GM12878 (cell line): ENCODE measurements at regions not wholly inside any gene's neighbourhood (a gene's known extent, or its start where the extent isn't known, plus 50 kb on each side); places are given as distances from the start of the nearest gene placed in this dataset.

Source experiments
- ATAC-seq: fragments of 200-7000 bp; cut with Tn5 transposase; 3 replicates; pipeline ENCODE4 v1.9.1; 2020; ENCODE audit warnings: mild to moderate bottlenecking, moderate library complexity
- BruUV-seq: library from RNA; stranded (reverse); fragments of 400-500 nt; replicated peaks from 2 replicates; lab custom pipeline; 2021; lab: Mats Ljungman, UMichigan
- CTCF ChIA-PET: fragments of 300-600 bp; sonication (Branson Sonifier 250); formaldehyde crosslinking; extraction: SDS; loops from one replicate; lab custom pipeline; 2021; ENCODE audit warnings: inconsistent platforms; lab: Yijun Ruan, JAX
- POLR2A ChIA-PET: fragments of 350-600 bp; formaldehyde crosslinking; extraction: SDS; loops from one replicate; lab custom pipeline; 2021; ENCODE audit warnings: inconsistent platforms; lab: Charles Lee
- RAD21 ChIA-PET: fragments of 300-600 bp; sonication (Branson Sonifier 250); formaldehyde crosslinking; loops from one replicate; lab custom pipeline; 2023; ENCODE audit warnings: antibody characterized with exemption; ENCODE audit not compliant: unreplicated experiment; lab: Charles Lee
- SMC1A ChIA-PET: fragments of 300-600 bp; sonication (Branson Sonifier 250); formaldehyde crosslinking; loops from one replicate; lab custom pipeline; 2023; ENCODE audit not compliant: unreplicated experiment, uncharacterized antibody; lab: Charles Lee
- DNase-seq: peaks from one replicate; pipeline ENCODE4 v3.0.0-alpha.2; 2011; ENCODE audit warnings: low read depth, low spot score
- FAIRE-seq: peaks from 3 replicates; lab custom pipeline; 2011; peaks lifted over from hg19 to GRCh38; lab: Jason Lieb, UNC
- H2AFZ ChIP-seq: 2 replicates; pipeline ENCODE4 v1.6.0; 2011; ENCODE audit warnings: low read depth, low read length, control low read depth; ENCODE audit not compliant: control insufficient read depth
- H3K27ac ChIP-seq: 2 replicates; pipeline ENCODE4 v1.5.1; 2011; ENCODE audit warnings: control low read depth; ENCODE audit not compliant: control insufficient read depth, insufficient read depth
- H3K27me3 ChIP-seq, 2 experiments: replicated peaks in 1 of 2; 2 replicates each; pipeline versions ENCODE4 v1.6.0 to v1.6.1; 2011; ENCODE audit warnings: low read length in 1 of 2; ENCODE audit not compliant: control insufficient read depth in 2 of 2, insufficient read depth in 2 of 2
- H3K36me3 ChIP-seq, 2 experiments: 2 replicates each; pipeline ENCODE4 v1.5.1; 2011; ENCODE audit warnings: low read length in 1 of 2; ENCODE audit not compliant: control insufficient read depth in 2 of 2, insufficient read depth in 2 of 2
- H3K4me1 ChIP-seq: 2 replicates; pipeline ENCODE4 v1.6.1; 2011; ENCODE audit warnings: mild to moderate bottlenecking, low read length, moderate library complexity, mixed read lengths; ENCODE audit not compliant: control insufficient read depth, insufficient read depth
- H3K4me2 ChIP-seq: 2 replicates; pipeline ENCODE4 v1.6.0; 2011; ENCODE audit warnings: control low read depth; ENCODE audit not compliant: control insufficient read depth, insufficient read depth
- H3K4me3 ChIP-seq: fragments of 200-600 bp; sonication (generic); 2 replicates; pipeline ENCODE4 v1.5.1; 2016
- H3K79me2 ChIP-seq: 2 replicates; pipeline ENCODE4 v1.6.0; 2011; ENCODE audit warnings: low read length; ENCODE audit not compliant: control insufficient read depth, insufficient read depth
- H3K9ac ChIP-seq: 2 replicates; pipeline ENCODE4 v1.8.0; 2011; ENCODE audit warnings: low read length, control low read depth, mixed read lengths; ENCODE audit not compliant: control insufficient read depth, insufficient read depth
- H3K9me3 ChIP-seq: replicated peaks from 3 replicates; pipeline ENCODE4 v1.5.1; 2011; ENCODE audit warnings: mild to moderate bottlenecking, low read length; ENCODE audit not compliant: control insufficient read depth, insufficient read depth
- H4K20me1 ChIP-seq: 2 replicates; pipeline ENCODE4 v1.6.0; 2011; ENCODE audit not compliant: control insufficient read depth, insufficient read depth
- BCLAF1 ChIP-seq: fragments of 450-650 bp; IDR thresholded peaks from 2 replicates; pipeline ENCODE4 v1.6.1; 2017; ENCODE audit warnings: antibody characterized with exemption, mild to moderate bottlenecking, moderate library complexity
- CHD2 ChIP-seq: IDR thresholded peaks from 2 replicates; pipeline ENCODE4 v1.6.1; 2011; ENCODE audit warnings: low read depth, low read length, improper control_type of control experiment, borderline replicate concordance
- DPF2 ChIP-seq: fragments of 450-650 bp; IDR thresholded peaks from 2 replicates; pipeline ENCODE4 v1.6.1; 2017; ENCODE audit warnings: mild to moderate bottlenecking
- KLF5 ChIP-seq: fragments of 450-650 bp; IDR thresholded peaks from 2 replicates; pipeline ENCODE4 v1.6.1; 2014; ENCODE audit warnings: mild to moderate bottlenecking; ENCODE audit not compliant: partially characterized antibody
- SRF ChIP-seq, 2 experiments: IDR thresholded peaks; 2 replicates each; pipeline ENCODE4 v1.6.1; 2011; ENCODE audit warnings: low read depth in 2 of 2, low read length in 2 of 2, mild to moderate bottlenecking in 1 of 2, moderate library complexity in 1 of 2
- YBX1 ChIP-seq: fragments of 450-650 bp; IDR thresholded peaks from 2 replicates; pipeline ENCODE4 v1.6.1; 2016; ENCODE audit warnings: antibody characterized with exemption
- ZNF207 ChIP-seq: fragments of 450-650 bp; IDR thresholded peaks from 2 replicates; pipeline ENCODE4 v1.6.1; 2014; ENCODE audit warnings: antibody characterized with exemption, mild to moderate bottlenecking, borderline replicate concordance
- WGBS: methylation state at CpG from one replicate; pipeline ENCODE4 v1.1.6; 2016; ENCODE audit warnings: low lambda C conversion rate; ENCODE audit not compliant: insufficient replicate concordance, insufficient coverage; ENCODE audit errors: missing lambda C conversion rate; 5-methylcytosine and 5-hydroxymethylcytosine counted together
- in situ Hi-C: fragments of 300-500 bp; cut with MboI; formaldehyde crosslinking; loops from 9 replicates; pipeline ENCODE4 v1.14.3; 2018; ENCODE audit warnings: mixed read lengths
- intact Hi-C: fragments of 100-400 bp; cut with micrococcal nuclease; formaldehyde crosslinking; loops from one replicate; pipeline ENCODE4 v1.14.2; 2022; ENCODE audit not compliant: unreplicated experiment
- TF ChIP-seq, protein P1 (sequence below): fragments of 450-650 bp; formaldehyde crosslinking; IDR thresholded peaks from 2 replicates; pipeline ENCODE4 v1.4.0; 2020; ENCODE audit warnings: mild to moderate bottlenecking, moderate library complexity
- TF ChIP-seq, protein P2 (sequence below): fragments of 450-650 bp; IDR thresholded peaks from 2 replicates; pipeline ENCODE4 v1.6.1; 2016; ENCODE audit warnings: mild to moderate bottlenecking, moderate library complexity, borderline replicate concordance
- TF ChIP-seq, protein P3 (sequence below): IDR thresholded peaks from 2 replicates; pipeline ENCODE4 v1.6.1; 2011; ENCODE audit warnings: low read depth, mild to moderate bottlenecking, low read length, moderate library complexity, borderline replicate concordance; ENCODE audit errors: extremely low read depth

GRCh38 chr3:164918905-164919304 is 159.4 kb downstream of the SI start (continued):
- TF ChIP-seq, protein P1, sequence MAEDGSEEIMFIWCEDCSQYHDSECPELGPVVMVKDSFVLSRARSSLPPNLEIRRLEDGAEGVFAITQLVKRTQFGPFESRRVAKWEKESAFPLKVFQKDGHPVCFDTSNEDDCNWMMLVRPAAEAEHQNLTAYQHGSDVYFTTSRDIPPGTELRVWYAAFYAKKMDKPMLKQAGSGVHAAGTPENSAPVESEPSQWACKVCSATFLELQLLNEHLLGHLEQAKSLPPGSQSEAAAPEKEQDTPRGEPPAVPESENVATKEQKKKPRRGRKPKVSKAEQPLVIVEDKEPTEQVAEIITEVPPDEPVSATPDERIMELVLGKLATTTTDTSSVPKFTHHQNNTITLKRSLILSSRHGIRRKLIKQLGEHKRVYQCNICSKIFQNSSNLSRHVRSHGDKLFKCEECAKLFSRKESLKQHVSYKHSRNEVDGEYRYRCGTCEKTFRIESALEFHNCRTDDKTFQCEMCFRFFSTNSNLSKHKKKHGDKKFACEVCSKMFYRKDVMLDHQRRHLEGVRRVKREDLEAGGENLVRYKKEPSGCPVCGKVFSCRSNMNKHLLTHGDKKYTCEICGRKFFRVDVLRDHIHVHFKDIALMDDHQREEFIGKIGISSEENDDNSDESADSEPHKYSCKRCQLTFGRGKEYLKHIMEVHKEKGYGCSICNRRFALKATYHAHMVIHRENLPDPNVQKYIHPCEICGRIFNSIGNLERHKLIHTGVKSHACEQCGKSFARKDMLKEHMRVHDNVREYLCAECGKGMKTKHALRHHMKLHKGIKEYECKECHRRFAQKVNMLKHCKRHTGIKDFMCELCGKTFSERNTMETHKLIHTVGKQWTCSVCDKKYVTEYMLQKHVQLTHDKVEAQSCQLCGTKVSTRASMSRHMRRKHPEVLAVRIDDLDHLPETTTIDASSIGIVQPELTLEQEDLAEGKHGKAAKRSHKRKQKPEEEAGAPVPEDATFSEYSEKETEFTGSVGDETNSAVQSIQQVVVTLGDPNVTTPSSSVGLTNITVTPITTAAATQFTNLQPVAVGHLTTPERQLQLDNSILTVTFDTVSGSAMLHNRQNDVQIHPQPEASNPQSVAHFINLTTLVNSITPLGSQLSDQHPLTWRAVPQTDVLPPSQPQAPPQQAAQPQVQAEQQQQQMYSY (CRISPR knock-in tag), result no peak

DNA sequence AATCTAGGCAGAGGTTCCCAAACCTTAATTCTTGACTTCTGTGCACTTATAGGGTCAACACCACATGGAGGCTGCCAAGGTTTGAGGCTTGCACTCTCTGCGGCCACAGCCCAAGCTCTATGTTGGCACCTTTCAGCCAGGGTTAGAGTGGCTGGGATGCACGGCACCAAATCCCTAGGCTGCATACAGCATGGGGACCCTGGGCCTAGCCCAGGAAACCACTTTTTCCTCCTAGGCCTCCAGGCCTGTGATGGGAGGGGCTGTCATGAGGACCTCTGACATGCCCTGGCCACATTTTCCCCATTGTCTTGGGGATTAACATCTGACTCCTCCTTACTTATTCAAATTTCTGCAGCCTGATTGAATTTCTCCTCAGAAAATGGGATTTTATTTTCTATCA is 165.4 kb downstream of the SI start:
- no peaks in the 10 kb centered on the region for H4K20me1 ChIP-seq
- BruUV-seq, result no TSS peak
- no peaks in the 10 kb centered on the region for H3K27me3 ChIP-seq
- POLR2A ChIA-PET, result no interaction called here
- H3K27ac ChIP-seq, result no peak overlapping the region
- no peaks in the 10 kb centered on the region for H3K79me2 ChIP-seq
- SMC1A ChIA-PET, result no interaction called here
- H3K9me3 ChIP-seq, result no peaks in the 10 kb centered on the region; the same call in 2 of the 3 replicates
- DNase-seq (no peak), ATAC-seq (no peak), FAIRE-seq (no peak)
- no peak overlapping the region for H3K4me3 ChIP-seq
- RAD21 ChIA-PET, result no interaction called here
- no peaks in the 10 kb centered on the region for H3K36me3 ChIP-seq
- CTCF ChIA-PET, result no interaction called here
- no peak overlapping the region for H2AFZ ChIP-seq
- in situ Hi-C loops, result no loop called here
- intact Hi-C loops, result no loop called here
- H3K9ac ChIP-seq, result no peak overlapping the region
- H3K4me1 ChIP-seq, result no peaks in the 10 kb centered on the region
- WGBS, result 45% methylated on average over 2 of the region's 2 CpGs
- no peak overlapping the region for H3K4me2 ChIP-seq
- TF ChIP-seq, protein P2, sequence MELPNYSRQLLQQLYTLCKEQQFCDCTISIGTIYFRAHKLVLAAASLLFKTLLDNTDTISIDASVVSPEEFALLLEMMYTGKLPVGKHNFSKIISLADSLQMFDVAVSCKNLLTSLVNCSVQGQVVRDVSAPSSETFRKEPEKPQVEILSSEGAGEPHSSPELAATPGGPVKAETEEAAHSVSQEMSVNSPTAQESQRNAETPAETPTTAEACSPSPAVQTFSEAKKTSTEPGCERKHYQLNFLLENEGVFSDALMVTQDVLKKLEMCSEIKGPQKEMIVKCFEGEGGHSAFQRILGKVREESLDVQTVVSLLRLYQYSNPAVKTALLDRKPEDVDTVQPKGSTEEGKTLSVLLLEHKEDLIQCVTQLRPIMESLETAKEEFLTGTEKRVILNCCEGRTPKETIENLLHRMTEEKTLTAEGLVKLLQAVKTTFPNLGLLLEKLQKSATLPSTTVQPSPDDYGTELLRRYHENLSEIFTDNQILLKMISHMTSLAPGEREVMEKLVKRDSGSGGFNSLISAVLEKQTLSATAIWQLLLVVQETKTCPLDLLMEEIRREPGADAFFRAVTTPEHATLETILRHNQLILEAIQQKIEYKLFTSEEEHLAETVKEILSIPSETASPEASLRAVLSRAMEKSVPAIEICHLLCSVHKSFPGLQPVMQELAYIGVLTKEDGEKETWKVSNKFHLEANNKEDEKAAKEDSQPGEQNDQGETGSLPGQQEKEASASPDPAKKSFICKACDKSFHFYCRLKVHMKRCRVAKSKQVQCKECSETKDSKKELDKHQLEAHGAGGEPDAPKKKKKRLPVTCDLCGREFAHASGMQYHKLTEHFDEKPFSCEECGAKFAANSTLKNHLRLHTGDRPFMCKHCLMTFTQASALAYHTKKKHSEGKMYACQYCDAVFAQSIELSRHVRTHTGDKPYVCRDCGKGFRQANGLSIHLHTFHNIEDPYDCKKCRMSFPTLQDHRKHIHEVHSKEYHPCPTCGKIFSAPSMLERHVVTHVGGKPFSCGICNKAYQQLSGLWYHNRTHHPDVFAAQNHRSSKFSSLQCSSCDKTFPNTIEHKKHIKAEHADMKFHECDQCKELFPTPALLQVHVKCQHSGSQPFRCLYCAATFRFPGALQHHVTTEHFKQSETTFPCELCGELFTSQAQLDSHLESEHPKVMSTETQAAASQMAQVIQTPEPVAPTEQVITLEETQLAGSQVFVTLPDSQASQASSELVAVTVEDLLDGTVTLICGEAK, result no peak
- no peak for TF ChIP-seq YBX1
- no peak for TF ChIP-seq DPF2
- no peak for TF ChIP-seq ZNF207
- TF ChIP-seq, protein P3, sequence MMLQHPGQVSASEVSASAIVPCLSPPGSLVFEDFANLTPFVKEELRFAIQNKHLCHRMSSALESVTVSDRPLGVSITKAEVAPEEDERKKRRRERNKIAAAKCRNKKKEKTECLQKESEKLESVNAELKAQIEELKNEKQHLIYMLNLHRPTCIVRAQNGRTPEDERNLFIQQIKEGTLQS, result no peak
- no peak for TF ChIP-seq CHD2
- TF ChIP-seq SRF (IDR thresholded peaks at IDR 0.05; ENCODE audit: low read depth in 2 of 2, low read length in 2 of 2), result no peak
- TF ChIP-seq BCLAF1, result no peak
- no peak for TF ChIP-seq KLF5
